ENCODE measurements at regions not wholly inside any gene's neighbourhood (a gene's known extent, or its start where the extent isn't known, plus 50 kb on each side); places are given as distances from the start of the nearest gene placed in this dataset.

DNA sequence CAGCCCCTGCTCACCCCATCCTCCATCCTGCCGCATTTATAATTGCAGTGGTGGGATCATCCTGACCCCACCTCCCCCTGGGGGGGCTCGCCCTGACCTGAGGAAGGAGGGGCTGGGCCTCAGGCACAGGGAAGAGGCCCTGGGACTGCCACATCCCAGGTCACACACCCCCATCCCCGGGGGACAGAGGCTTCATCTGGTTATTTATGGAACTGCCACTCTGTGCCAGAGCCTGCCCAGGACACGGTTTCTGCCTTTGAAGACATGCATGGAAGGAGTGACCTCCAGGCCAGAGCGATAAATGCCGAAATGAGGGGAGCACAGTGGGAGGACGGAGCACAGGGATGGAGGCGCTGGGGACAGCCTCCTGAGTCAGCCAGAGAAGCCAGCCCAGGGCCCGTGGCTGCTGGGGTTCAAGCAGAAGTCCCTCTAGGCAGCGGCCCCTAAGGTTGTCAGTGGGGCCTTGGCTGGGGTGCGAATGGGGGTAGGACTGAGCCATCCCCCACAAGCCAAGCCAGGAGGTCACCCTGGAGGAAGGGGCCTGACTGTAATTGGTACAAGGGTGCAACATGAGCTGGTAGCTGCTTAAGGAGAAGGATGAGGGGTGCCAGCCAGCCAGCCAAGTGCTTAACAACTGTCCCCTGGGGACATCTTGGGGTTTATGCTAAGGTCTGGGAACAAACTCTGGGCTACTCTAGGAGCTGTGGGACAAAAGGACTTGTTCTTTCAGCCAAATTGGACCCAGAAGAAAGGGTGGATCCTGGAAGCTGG, 51.4 kb upstream of the SHISAL1 start:
- H2AFZ ChIP-seq (ENCODE audit: low read length) = no peak overlapping the region
- peak overlapping the region; percentile 55 for H3K9ac ChIP-seq (ENCODE audit: insufficient read depth, low read length)
- H3K4me3 ChIP-seq (replicated peaks in 1 of 4; ENCODE audit: control extremely low read depth in 1 of 4, insufficient read depth in 1 of 4, low read depth in 3 of 4, low read length in 4 of 4) = no peak overlapping the region
- H3K9me3 ChIP-seq (ENCODE audit: control insufficient read depth, insufficient read depth, low read depth, low read length) = no peaks in the 10 kb centered on the region
- H3K4me2 ChIP-seq (ENCODE audit: extremely low read depth, insufficient read depth, low read length) = peak overlapping the region; percentile 64
- H3K27ac ChIP-seq (ENCODE audit: insufficient read depth, low read length) = peak overlapping the region; percentile 99
- no peaks in the 10 kb centered on the region for H3K27me3 ChIP-seq (ENCODE audit: control insufficient read depth, insufficient read depth, low read length)
- H3K36me3 ChIP-seq (ENCODE audit: control insufficient read depth, insufficient read depth, low read length) = no peaks in the 10 kb centered on the region
- no peak for DNase-seq (ENCODE audit: low read depth in 2 of 2)
- no peaks in the 10 kb centered on the region for H3K79me2 ChIP-seq (ENCODE audit: control insufficient read depth, insufficient read depth, low read length)
- no peaks in the 10 kb centered on the region for H4K20me1 ChIP-seq (ENCODE audit: control insufficient read depth, extremely low read depth, insufficient read depth, low read length)
- no peak for TF ChIP-seq EZH2 (IDR thresholded peaks at IDR 0.05; ENCODE audit: low read length, missing control alignments)
- TF ChIP-seq, protein P1, sequence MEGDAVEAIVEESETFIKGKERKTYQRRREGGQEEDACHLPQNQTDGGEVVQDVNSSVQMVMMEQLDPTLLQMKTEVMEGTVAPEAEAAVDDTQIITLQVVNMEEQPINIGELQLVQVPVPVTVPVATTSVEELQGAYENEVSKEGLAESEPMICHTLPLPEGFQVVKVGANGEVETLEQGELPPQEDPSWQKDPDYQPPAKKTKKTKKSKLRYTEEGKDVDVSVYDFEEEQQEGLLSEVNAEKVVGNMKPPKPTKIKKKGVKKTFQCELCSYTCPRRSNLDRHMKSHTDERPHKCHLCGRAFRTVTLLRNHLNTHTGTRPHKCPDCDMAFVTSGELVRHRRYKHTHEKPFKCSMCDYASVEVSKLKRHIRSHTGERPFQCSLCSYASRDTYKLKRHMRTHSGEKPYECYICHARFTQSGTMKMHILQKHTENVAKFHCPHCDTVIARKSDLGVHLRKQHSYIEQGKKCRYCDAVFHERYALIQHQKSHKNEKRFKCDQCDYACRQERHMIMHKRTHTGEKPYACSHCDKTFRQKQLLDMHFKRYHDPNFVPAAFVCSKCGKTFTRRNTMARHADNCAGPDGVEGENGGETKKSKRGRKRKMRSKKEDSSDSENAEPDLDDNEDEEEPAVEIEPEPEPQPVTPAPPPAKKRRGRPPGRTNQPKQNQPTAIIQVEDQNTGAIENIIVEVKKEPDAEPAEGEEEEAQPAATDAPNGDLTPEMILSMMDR (conservative IDR thresholded peaks at IDR 0.05 in 1 of 2, IDR thresholded peaks at IDR 0.05 in 1 of 2; ENCODE audit: low read depth in 1 of 2, low read length in 2 of 2) = no peak
- H3K4me1 ChIP-seq (ENCODE audit: control insufficient read depth, extremely low read depth, insufficient read depth, low read length) = peaks cover 31% of the 10 kb centered on the region

DNA sequence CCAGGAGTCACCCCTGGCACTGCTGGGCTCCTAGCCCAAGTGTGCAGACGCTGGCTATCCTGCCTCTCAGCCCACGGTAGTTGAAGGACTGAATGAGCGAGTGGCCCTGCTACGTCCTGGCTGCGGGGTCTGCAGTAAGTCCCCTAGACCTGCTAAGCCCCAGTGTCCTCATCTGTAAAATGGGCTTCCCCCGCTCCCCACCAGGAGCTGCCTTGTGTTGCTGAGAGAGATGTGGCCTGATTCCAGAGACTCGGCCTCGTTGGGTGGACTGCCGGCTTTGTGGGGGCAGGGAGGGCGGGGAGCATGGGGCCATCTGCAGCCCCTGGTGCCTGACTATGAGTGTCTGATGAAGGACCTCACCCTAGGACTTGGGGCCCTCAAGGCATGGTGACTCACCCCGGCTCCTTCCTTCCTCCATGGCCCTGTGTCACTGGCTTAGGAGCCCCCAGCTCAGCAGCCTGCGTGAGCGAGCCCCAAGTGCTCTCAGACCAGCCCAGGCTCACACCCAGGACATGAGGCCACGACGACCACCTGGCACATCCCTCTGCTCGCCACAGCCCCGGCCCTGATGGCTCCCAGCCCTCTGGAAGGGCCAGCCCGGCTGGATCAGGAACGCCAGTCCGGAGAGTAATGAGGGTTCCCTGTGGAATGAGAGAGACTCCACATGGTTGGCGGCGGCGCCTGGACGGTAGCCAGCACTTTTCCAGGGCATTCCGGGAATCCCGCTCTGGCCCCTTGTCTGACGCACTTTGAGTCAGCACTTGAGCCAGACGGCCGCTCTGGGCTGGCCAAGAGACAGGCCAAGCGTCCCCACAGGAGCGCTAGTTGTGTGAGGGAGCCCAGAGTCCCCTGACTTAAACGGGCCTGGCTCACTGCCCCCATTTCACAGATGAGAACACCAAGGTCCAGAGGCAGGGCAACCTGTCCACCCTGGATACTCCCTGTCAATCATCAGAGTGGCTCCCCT, 50.5 kb upstream of the SHISAL1 start:
- Histone ChIP-seq H3K9ac (ENCODE audit: insufficient read depth, low read length) (peak overlapping the region; percentile 82), H3K36me3 (ENCODE audit: control insufficient read depth, insufficient read depth, low read length) (no peaks in the 10 kb centered on the region), H4K20me1 (ENCODE audit: control insufficient read depth, extremely low read depth, insufficient read depth, low read length) (no peaks in the 10 kb centered on the region), H3K4me3 (replicated peaks in 1 of 4; ENCODE audit: control extremely low read depth in 1 of 4, insufficient read depth in 1 of 4, low read depth in 3 of 4, low read length in 4 of 4) (peak overlapping the region in 1 of 4 experiments; percentile 14), H3K4me1 (ENCODE audit: control insufficient read depth, extremely low read depth, insufficient read depth, low read length) (peaks cover 31% of the 10 kb centered on the region), H3K27ac (ENCODE audit: insufficient read depth, low read length) (peak overlapping the region; percentile 99), H3K79me2 (ENCODE audit: control insufficient read depth, insufficient read depth, low read length) (no peaks in the 10 kb centered on the region), H2AFZ (ENCODE audit: low read length) (peak overlapping the region; percentile 52), H3K4me2 (ENCODE audit: extremely low read depth, insufficient read depth, low read length) (peak overlapping the region; percentile 85), H3K27me3 (ENCODE audit: control insufficient read depth, insufficient read depth, low read length) (no peaks in the 10 kb centered on the region), H3K9me3 (ENCODE audit: control insufficient read depth, insufficient read depth, low read depth, low read length) (no peaks in the 10 kb centered on the region)
- peak; percentile 97 to 98 for DNase-seq (ENCODE audit: low read depth in 2 of 2)
- TF ChIP-seq, protein P1 (conservative IDR thresholded peaks at IDR 0.05 in 1 of 2, IDR thresholded peaks at IDR 0.05 in 1 of 2; ENCODE audit: low read depth in 1 of 2, low read length in 2 of 2) = no peak
- TF ChIP-seq EZH2 (IDR thresholded peaks at IDR 0.05; ENCODE audit: low read length, missing control alignments) = no peak
